Fibroblast of skin of abdomen (primary cell): ENCODE measurements at regions not wholly inside any gene's neighbourhood (a gene's known extent, or its start where the extent isn't known, plus 50 kb on each side); places are given as distances from the start of the nearest gene placed in this dataset.

Experiments used
- DNase-seq: peaks from one replicate; pipeline ENCODE4 v3.0.0-alpha.2; 2013

DNA sequence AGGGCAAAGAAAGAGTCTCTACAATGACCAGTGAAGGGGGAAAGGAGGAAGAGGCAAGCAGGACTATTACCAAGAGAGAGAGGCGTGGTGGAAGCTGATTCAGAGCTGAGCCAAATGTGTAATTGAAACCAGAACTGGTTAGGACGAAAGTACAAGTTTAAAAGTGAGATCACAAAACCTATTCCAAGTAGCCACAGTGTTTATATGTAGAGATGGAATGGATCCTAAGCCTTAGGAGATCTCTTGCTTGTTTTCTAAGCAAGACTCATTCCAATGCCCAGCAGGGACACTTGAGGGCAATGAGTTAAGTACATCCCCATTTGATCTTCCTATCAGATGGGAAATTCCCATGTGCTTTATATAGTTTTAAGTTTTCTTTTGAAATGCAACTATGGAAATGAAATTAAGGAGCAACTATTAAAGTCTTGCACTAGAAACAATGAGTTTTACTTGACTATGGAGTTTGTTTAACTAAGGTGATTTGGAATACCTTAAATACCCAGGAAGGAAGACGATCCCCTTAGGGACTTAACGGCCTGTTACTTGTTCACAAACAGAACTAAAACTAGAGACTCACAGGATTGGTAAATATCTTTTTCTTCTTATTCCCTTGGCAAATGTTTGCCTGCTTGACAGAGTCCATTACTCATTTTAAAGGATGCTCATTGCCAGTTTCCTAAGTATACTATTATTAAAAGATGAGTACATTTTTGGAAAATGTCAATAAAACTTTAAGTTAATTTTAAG, 51.1 kb upstream of the SNX2 start:
- peak; percentile 88 for DNase-seq
